ENCODE measurements at regions not wholly inside any gene's neighbourhood (a gene's known extent, or its start where the extent isn't known, plus 50 kb on each side); places are given as distances from the start of the nearest gene placed in this dataset.

DNA sequence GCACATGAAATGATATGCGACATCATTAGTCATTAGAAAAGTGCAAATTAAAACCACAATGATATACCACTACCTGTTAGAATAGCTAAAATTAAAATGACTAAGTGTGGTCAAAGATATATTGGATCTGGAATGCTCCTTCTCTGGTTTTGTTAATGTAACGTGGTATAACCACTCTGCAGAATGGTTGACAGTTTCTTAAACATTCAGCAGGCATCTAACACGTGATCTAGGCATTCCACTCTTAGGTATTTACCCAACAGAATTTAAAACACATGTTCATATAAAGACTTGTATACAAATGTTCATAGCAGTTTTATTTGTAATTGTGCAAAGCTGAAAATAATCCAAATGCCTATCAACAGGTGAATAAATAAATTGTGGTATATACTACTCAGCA is 165.0 kb upstream of the PLXNA2 start:
- POLR2A ChIA-PET = no interaction called here
- no peak overlapping the region for H3K27ac Mint-ChIP-seq
- H3K9me3 Mint-ChIP-seq = no peaks in the 10 kb centered on the region
- H3K4me1 Mint-ChIP-seq = no peaks in the 10 kb centered on the region
- peaks cover 0 to 6% (median 3%) of the 10 kb centered on the region in 5 donors for H3K27me3 Mint-ChIP-seq
- no peak overlapping the region for H3K4me3 Mint-ChIP-seq
- no peak for DNase-seq
- H3K36me3 Mint-ChIP-seq = no peaks in the 10 kb centered on the region
- no peak for ATAC-seq

DNA sequence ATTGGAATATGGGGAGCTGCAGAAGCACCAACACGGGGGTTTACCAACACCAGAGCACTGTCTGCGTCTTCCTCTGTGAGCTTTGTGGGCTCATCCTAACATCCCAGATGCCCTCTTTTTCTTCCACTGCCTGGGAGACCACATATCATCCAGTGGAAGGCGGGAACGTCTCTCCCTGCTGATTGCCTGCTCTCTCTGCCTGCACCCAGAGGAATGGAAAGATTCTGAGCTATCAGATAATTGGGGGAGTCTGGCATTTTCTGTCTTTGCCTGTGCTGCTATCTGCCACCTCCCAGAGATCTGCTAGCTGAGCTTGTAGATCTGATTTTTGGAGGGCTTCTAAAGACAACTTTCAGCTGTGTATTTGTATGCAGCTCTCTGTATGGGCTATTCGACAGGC is 166.2 kb upstream of the PLXNA2 start:
- ATAC-seq (no peak), DNase-seq (no peak)
- peaks cover 3 to 12% (median 5%) of the 10 kb centered on the region in 5 donors for H3K27me3 Mint-ChIP-seq
- no peak overlapping the region for H3K27ac Mint-ChIP-seq
- H3K9me3 Mint-ChIP-seq = no peaks in the 10 kb centered on the region
- POLR2A ChIA-PET = no interaction called here
- no peaks in the 10 kb centered on the region for H3K4me1 Mint-ChIP-seq
- H3K4me3 Mint-ChIP-seq = no peak overlapping the region
- no peaks in the 10 kb centered on the region for H3K36me3 Mint-ChIP-seq

DNA sequence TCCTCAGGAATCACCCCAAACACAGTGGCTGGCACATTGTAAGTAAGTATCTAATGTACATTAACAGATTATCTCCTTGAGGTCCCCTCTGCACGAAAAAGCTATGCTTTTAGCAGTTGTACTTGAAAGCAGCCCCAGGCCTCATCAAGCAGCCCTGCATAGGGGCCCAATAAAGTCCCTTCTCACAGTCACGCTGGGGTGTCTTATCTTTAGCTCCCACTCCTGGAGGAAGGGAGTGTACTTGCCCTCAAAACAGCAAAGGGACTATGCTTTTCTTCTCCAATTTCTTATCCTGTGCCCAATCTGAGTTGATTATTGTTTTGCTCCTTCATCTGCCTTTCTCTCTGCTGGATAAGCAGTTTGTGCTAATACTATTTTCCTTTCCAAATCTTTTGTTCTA is 168.8 kb upstream of the PLXNA2 start:
- Mint-ChIP-seq H3K27ac (no peak overlapping the region), H3K4me1 (no peaks in the 10 kb centered on the region), H3K4me3 (no peak overlapping the region), H3K36me3 (no peaks in the 10 kb centered on the region), H3K27me3 (peaks cover 1 to 31% (median 7%) of the 10 kb centered on the region in 5 donors), H3K9me3 (no peaks in the 10 kb centered on the region)
- ATAC-seq (no peak), DNase-seq (no peak)
- POLR2A ChIA-PET = no interaction called here

DNA sequence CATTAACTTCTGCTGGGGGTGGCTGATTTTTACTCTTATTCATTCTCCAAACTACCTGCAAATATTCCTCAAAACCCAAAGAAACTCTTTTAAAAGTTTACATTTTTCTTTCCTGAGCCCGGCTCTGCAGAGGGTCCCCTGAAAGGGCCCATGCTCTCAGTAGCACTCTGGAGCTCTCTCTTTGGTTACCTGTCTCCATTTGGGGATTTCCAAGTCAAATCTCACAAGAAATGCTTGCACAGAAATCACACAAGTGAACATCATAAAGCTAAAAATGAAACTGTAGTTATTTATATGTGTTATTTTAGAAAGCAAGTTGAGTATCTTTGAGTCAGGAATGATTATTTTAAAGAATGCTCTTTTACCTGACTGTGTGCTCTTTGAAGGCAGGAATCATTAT is 174.5 kb upstream of the PLXNA2 start:
- no peaks in the 10 kb centered on the region for H3K36me3 Mint-ChIP-seq
- H3K4me1 Mint-ChIP-seq = no peaks in the 10 kb centered on the region
- POLR2A ChIA-PET = no interaction called here
- H3K4me3 Mint-ChIP-seq = no peak overlapping the region
- no peak overlapping the region for H3K27ac Mint-ChIP-seq
- H3K27me3 Mint-ChIP-seq = peaks cover 1 to 31% (median 13%) of the 10 kb centered on the region in 5 donors
- DNase-seq (no peak), ATAC-seq (no peak)
- H3K9me3 Mint-ChIP-seq = no peaks in the 10 kb centered on the region

DNA sequence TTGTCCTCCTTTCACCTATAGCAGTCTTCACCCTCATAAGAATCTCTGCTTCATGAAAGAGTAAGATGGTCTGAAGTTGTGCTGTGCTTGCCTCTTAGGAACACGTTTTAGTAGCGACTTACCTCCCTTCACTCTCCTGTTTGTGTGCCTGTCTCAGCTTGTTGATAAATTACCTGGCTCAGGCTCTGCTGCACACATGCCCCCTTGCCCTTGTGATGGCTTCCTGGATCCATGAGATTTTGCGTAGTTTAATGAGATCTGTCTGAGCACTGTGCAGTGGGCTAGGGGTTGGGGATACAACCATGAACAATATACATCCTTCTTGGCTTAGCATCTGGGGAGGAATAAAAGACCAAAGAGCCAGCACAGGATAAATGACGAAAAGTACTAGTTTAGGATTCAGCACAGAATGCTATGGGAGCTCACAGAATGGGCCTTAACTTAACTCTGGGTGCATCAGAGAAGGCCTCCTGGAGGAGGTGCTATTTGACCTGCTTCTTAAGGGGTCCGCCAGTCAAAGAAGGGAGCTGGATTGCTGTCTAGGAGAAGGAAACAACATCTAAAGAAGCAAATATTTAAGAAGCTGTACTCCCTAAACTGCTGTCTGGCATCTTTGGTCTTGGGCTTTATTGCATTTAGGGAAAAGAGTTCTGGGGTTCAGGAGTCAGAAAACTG is 175.7 kb upstream of the PLXNA2 start:
- Mint-ChIP-seq H3K27ac (no peak overlapping the region), H3K4me3 (no peak overlapping the region), H3K36me3 (no peaks in the 10 kb centered on the region), H3K27me3 (peaks cover 0 to 24% (median 10%) of the 10 kb centered on the region in 5 donors), H3K4me1 (no peaks in the 10 kb centered on the region), H3K9me3 (peaks cover 0 to 4% (median 0%) of the 10 kb centered on the region in 9 donors)
- ATAC-seq (no peak), DNase-seq (no peak)
- POLR2A ChIA-PET = no interaction called here

DNA sequence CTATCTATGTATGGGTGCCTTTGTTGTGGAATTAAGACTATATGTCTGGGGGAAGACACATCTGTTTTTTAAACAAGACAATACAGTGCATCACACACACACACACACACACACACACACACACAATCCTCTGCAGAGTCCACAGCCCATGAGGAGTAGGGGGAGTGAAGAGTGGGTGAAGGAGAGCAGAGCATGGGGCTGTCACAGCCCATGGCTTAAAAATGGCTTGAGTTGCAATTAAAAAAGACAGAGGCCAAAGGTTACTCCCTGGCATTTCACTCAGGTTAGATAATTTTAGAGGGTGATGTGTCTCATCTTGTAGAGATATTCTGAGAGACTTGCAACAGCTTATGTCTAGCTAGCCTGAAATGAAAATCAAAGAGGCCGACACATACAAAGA is 176.5 kb upstream of the PLXNA2 start:
- no peak overlapping the region for H3K27ac Mint-ChIP-seq
- ATAC-seq = no peak
- H3K9me3 Mint-ChIP-seq = peaks cover 0 to 4% (median 0%) of the 10 kb centered on the region in 9 donors
- H3K36me3 Mint-ChIP-seq = no peaks in the 10 kb centered on the region
- peaks cover 0 to 18% (median 10%) of the 10 kb centered on the region in 5 donors for H3K27me3 Mint-ChIP-seq
- no peak for DNase-seq
- H3K4me3 Mint-ChIP-seq = no peak overlapping the region
- H3K4me1 Mint-ChIP-seq = no peaks in the 10 kb centered on the region
- POLR2A ChIA-PET = no interaction called here

DNA sequence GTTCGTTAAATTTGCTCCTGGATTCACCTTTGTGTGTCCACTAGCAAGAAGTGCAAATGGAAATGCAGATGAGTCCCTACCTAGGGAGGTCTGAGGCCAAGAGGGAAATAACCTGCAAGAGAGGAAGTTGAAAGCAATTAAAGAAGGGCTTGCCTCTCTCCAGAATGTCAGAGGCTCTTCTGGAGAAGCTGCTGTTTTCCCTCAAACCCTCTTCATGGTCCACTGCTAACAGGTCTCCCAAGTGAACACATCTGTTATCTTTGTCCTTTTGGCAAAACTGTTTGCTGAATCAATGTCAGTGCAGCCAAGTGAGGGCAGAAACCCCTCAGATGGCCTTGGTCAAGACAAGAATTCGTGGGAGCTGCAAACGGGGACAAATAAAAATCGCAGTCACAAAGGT is 177.3 kb upstream of the PLXNA2 start:
- Mint-ChIP-seq H3K36me3 (no peaks in the 10 kb centered on the region), H3K9me3 (peaks cover 0 to 4% (median 0%) of the 10 kb centered on the region in 9 donors), H3K4me1 (no peaks in the 10 kb centered on the region), H3K27me3 (peaks cover 0 to 10% (median 6%) of the 10 kb centered on the region in 5 donors), H3K27ac (no peak overlapping the region), H3K4me3 (no peak overlapping the region)
- ATAC-seq = no peak
- POLR2A ChIA-PET = no interaction called here
- no peak for DNase-seq

DNA sequence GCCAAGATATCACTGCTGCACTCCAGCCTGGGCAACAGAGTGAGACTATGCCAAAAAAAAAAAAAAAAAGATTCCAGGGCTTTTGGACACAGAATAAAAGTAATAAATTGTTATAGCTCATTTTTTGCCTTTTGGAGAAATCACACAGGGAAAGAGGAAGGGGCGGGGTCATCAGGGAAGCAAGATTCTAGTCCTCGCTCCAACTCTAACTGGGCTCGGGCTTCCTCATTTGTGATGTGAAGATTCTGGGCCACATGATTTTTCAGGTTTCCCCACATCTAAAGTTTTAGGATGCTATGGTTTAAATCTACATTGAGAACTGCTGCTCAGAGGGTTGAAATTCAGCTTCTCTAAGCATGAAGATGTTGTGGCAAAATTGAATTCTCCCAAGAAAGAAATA is 179.3 kb upstream of the PLXNA2 start:
- DNase-seq (no peak), ATAC-seq (no peak)
- Mint-ChIP-seq H3K36me3 (no peaks in the 10 kb centered on the region), H3K9me3 (peaks cover 0 to 4% (median 0%) of the 10 kb centered on the region in 9 donors), H3K4me3 (no peak overlapping the region), H3K27me3 (peaks cover 0 to 10% (median 2%) of the 10 kb centered on the region in 5 donors), H3K27ac (no peak overlapping the region), H3K4me1 (no peaks in the 10 kb centered on the region)
- POLR2A ChIA-PET = no interaction called here

DNA sequence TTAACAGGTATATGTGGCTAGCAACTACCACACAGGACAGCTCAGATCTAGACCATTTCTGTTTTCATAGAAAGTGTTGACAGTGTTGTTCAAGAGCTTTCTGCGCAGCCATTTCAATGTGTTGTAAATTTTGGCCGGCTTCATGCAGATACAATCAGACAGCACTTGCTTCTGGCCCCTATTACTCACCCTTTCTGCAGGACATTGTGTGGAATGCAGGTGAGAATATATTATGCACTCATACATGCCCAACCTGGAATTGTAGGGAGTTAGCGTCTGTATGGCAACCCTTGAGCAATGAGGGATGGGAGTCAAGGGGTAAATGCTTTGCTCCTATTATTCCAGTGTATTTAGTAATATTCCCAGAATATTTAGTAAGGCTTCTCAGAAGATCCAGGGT is 180.9 kb upstream of the PLXNA2 start:
- POLR2A ChIA-PET = no interaction called here
- no peaks in the 10 kb centered on the region for H3K4me1 Mint-ChIP-seq
- H3K4me3 Mint-ChIP-seq = no peak overlapping the region
- peaks cover 0 to 4% (median 0%) of the 10 kb centered on the region in 9 donors for H3K9me3 Mint-ChIP-seq
- no peak overlapping the region for H3K27ac Mint-ChIP-seq
- ATAC-seq (no peak), DNase-seq (no peak)
- H3K27me3 Mint-ChIP-seq = peaks cover 2 to 14% (median 7%) of the 10 kb centered on the region in 5 donors
- no peaks in the 10 kb centered on the region for H3K36me3 Mint-ChIP-seq

DNA sequence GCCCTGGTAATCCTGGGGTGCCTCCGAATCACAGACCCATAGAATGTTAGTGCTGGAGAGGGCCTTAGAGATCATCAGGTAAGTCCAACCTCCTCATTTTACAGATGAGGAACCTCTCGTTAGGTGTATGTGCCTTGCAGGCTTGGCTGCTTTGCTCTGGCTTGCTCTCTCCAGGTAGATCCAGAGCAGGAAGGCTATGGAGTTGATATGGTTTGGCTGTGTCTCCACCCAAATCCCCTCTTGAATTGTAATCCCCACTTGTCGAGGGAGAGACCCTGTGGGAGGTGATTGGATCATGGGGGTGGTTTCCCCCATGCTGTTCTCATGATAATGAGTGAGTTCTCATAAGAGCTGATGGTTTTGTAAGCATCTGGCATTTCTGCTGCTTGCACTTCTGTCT is 186.0 kb upstream of the PLXNA2 start:
- H3K27me3 Mint-ChIP-seq = peaks cover 0 to 20% (median 6%) of the 10 kb centered on the region in 5 donors
- H3K9me3 Mint-ChIP-seq = peaks cover 0 to 2% (median 0%) of the 10 kb centered on the region in 9 donors
- ATAC-seq = no peak
- no peak overlapping the region for H3K27ac Mint-ChIP-seq
- DNase-seq = no peak
- POLR2A ChIA-PET = no interaction called here
- H3K4me3 Mint-ChIP-seq = no peak overlapping the region
- H3K36me3 Mint-ChIP-seq = no peaks in the 10 kb centered on the region
- no peaks in the 10 kb centered on the region for H3K4me1 Mint-ChIP-seq

DNA sequence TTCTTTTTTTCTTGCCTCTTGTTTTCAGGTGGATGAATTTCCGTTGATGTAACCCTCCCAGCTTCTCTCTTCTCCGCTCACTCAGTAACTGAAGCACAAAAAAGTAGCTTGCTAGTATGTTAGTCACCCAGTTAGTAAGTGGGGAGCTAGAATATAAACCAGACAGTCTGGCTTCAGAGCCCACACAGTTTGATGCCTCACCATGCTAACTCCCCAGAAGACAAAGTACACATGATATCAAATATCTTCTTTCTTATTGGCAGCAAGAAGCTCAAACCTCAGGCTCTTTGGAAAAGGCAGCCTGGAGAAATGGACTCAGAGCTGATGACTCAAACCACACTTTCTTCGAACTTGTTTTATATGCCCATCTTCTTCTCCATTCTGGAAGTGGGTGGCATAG is 187.5 kb upstream of the PLXNA2 start:
- ATAC-seq = no peak
- DNase-seq = no peak
- no peak overlapping the region for H3K27ac Mint-ChIP-seq
- no peaks in the 10 kb centered on the region for H3K4me1 Mint-ChIP-seq
- no peaks in the 10 kb centered on the region for H3K36me3 Mint-ChIP-seq
- POLR2A ChIA-PET = no interaction called here
- H3K4me3 Mint-ChIP-seq = no peak overlapping the region
- H3K9me3 Mint-ChIP-seq = peaks cover 0 to 2% (median 0%) of the 10 kb centered on the region in 9 donors
- H3K27me3 Mint-ChIP-seq = peaks cover 0 to 20% (median 6%) of the 10 kb centered on the region in 5 donors

DNA sequence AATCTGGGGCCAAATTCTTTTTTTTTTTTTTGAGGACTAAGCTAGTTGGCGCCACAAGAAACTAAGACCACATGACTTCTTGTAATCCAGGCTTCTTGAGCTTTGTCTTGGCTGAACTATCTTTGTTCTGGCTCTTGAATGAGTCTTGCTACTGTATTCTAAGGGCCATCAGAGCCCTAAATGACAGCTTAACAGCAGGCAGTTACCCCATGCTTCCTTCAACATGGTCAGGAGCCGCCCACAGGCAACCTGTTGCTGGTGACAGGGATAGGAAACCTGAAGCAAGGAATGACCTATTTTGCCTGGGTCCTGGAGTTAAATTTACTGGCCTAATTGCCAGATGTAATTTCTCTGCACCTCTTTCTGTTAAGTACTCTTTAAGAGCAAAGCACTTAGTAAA is 188.2 kb upstream of the PLXNA2 start:
- no peak for DNase-seq
- POLR2A ChIA-PET = no interaction called here
- ATAC-seq = no peak
- Mint-ChIP-seq H3K9me3 (peaks cover 0 to 2% (median 0%) of the 10 kb centered on the region in 9 donors), H3K27me3 (peaks cover 0 to 20% (median 6%) of the 10 kb centered on the region in 5 donors), H3K27ac (no peak overlapping the region), H3K36me3 (no peaks in the 10 kb centered on the region), H3K4me3 (no peak overlapping the region), H3K4me1 (no peaks in the 10 kb centered on the region)

DNA sequence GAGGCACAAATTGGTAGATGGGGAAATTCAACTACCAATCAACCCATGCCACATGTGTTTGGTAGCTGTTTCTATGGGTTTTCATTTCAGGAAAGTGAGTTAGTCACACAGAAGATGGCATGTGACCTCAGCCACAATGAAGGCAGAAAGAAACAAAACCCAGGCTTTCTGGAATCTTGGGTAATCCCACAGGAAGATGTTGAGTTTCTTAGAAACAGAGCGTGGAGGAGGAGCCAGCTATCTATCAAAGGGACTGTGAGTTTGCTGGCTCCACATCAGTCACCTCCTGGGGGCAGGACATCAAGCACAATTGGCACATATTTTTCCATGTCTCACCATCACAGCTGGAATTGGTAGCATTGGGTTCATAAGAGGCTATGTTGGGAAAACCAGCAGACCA is 188.9 kb upstream of the PLXNA2 start:
- peaks cover 0 to 20% (median 4%) of the 10 kb centered on the region in 5 donors for H3K27me3 Mint-ChIP-seq
- no peaks in the 10 kb centered on the region for H3K4me1 Mint-ChIP-seq
- POLR2A ChIA-PET = no interaction called here
- peaks cover 0 to 2% (median 0%) of the 10 kb centered on the region in 9 donors for H3K9me3 Mint-ChIP-seq
- no peak overlapping the region for H3K27ac Mint-ChIP-seq
- no peaks in the 10 kb centered on the region for H3K36me3 Mint-ChIP-seq
- no peak overlapping the region for H3K4me3 Mint-ChIP-seq
- DNase-seq (no peak), ATAC-seq (no peak)

DNA sequence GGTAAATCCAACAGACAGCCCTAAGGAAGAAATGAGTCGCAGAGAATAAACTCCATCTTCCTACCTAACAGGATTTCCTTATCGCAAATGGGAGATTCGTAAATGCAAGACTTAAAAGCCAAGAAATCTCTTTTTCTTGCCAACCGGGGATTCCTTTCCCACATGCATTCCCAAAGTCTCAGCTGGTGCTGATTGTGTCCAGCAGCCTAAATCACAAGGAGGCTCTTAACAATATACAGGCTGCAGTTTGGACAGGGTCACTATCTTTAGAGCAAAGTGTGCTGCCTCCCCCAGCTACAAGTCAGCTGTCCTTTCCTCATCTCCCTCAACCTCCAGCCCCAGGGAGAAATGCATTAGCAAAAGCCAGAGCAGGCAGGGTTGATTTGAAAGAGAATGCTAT is 189.8 kb upstream of the PLXNA2 start:
- POLR2A ChIA-PET = no interaction called here
- Mint-ChIP-seq H3K4me3 (no peak overlapping the region), H3K9me3 (peaks cover 0 to 2% (median 0%) of the 10 kb centered on the region in 9 donors), H3K4me1 (no peaks in the 10 kb centered on the region), H3K36me3 (no peaks in the 10 kb centered on the region), H3K27me3 (peaks cover 0 to 18% (median 2%) of the 10 kb centered on the region in 5 donors), H3K27ac (no peak overlapping the region)
- no peak for DNase-seq
- ATAC-seq = no peak

Measured in naive thymus-derived CD8-positive, alpha-beta T cell (primary cell).